HEK293T (cell line): ENCODE measurements at regions not wholly inside any gene's neighbourhood (a gene's known extent, or its start where the extent isn't known, plus 50 kb on each side); places are given as distances from the start of the nearest gene placed in this dataset.
"Not testable (repeated sequence)": the region's sequence is repeated elsewhere in the genome, so short reads cannot be mapped to it uniquely, and the experiment has no call there.

Source experiments
- ARNT ChIP-seq: fragments of 450-650 bp; IDR thresholded peaks from 2 replicates; pipeline ENCODE4 v1.6.1; 2017; ENCODE audit warnings: mild to moderate bottlenecking
- FOXK2 ChIP-seq: fragments of 450-650 bp; IDR thresholded peaks from 2 replicates; pipeline ENCODE4 v1.6.1; 2016; ENCODE audit warnings: mild to moderate bottlenecking
- FOXM1 ChIP-seq: fragments of 450-650 bp; IDR thresholded peaks from 2 replicates; pipeline ENCODE4 v1.6.1; 2017; ENCODE audit warnings: mild to moderate bottlenecking, borderline replicate concordance
- NFRKB ChIP-seq: fragments of 450-650 bp; IDR thresholded peaks from 2 replicates; pipeline ENCODE4 v1.6.1; 2016; ENCODE audit warnings: mild to moderate bottlenecking, moderate library complexity
- SP1 ChIP-seq: fragments of 450-650 bp; IDR thresholded peaks from 2 replicates; pipeline ENCODE4 v1.6.1; 2017
- ZNF384 ChIP-seq: fragments of 450-650 bp; IDR thresholded peaks from 2 replicates; pipeline ENCODE4 v1.6.1; 2016

DNA sequence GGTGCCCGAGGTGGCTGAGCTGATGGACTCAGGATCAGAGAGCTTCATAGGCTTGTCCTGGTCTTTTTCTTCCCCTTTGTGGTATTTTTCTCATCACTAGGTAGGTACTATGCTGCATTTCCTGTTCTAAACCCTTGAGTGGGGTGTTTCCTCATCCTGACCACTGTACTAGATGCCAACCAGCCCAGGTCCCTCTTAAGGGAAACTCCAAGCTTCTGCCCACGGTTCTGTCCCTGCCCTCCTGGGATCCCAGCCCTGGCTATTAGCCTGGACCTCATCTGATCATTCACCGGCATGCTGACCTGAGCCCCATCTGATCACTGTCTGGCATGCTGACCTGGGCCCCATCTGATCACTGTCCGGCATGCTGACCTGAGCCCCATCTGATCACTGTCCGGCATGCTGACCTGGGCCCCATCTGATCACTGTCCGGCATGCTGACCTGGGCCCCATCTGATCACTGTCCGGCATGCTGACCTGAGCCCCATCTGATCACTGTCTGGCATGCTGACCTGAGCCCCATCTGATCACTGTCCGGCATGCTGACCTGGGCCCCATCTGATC is 207.6 kb downstream of the NDUFA10 start:
- not testable (repeated sequence) for TF ChIP-seq SP1, ARNT, FOXM1, NFRKB, FOXK2, ZNF384
